GM19239 (cell line): ENCODE measurements at regions not wholly inside any gene's neighbourhood (a gene's known extent, or its start where the extent isn't known, plus 50 kb on each side); places are given as distances from the start of the nearest gene placed in this dataset.
"Not testable (repeated sequence)": the region's sequence is repeated elsewhere in the genome, so short reads cannot be mapped to it uniquely, and the experiment has no call there.

ENCODE experiments used
- DNase-seq: peaks from one replicate; pipeline ENCODE4 v3.0.0; 2011; ENCODE audit warnings: low spot score; ENCODE audit not compliant: insufficient read length
- FAIRE-seq: peaks from 2 replicates; lab custom pipeline; 2011; peaks lifted over from hg19 to GRCh38; lab: Jason Lieb, UNC

GRCh38 chrY:18720395-18720794 is 53.1 kb downstream of the HSFY2 start:
- FAIRE-seq, DNase-seq: not testable (repeated sequence)
